ENCODE measurements at regions not wholly inside any gene's neighbourhood (a gene's known extent, or its start where the extent isn't known, plus 50 kb on each side); places are given as distances from the start of the nearest gene placed in this dataset.

GRCh38 chr9:30582240-30582639 lies 1802.2 kb upstream of the ACO1 start:
- TF ChIP-seq, protein P1, sequence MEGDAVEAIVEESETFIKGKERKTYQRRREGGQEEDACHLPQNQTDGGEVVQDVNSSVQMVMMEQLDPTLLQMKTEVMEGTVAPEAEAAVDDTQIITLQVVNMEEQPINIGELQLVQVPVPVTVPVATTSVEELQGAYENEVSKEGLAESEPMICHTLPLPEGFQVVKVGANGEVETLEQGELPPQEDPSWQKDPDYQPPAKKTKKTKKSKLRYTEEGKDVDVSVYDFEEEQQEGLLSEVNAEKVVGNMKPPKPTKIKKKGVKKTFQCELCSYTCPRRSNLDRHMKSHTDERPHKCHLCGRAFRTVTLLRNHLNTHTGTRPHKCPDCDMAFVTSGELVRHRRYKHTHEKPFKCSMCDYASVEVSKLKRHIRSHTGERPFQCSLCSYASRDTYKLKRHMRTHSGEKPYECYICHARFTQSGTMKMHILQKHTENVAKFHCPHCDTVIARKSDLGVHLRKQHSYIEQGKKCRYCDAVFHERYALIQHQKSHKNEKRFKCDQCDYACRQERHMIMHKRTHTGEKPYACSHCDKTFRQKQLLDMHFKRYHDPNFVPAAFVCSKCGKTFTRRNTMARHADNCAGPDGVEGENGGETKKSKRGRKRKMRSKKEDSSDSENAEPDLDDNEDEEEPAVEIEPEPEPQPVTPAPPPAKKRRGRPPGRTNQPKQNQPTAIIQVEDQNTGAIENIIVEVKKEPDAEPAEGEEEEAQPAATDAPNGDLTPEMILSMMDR (IDR thresholded peaks at IDR 0.05), result no peak
- TF ChIP-seq POLR2A (IDR thresholded peaks at IDR 0.05), result no peak

All from thyroid gland (tissue), 4 donors.